ENCODE measurements at regions not wholly inside any gene's neighbourhood (a gene's known extent, or its start where the extent isn't known, plus 50 kb on each side); places are given as distances from the start of the nearest gene placed in this dataset.

- no peak for DNase-seq
Observed at GRCh38 chr3:117536006-117536405, 826.4 kb downstream of the TUSC7 start.

GRCh38 chr3:117537949-117538348 lies 828.4 kb downstream of the TUSC7 start:
- no peak for DNase-seq

- DNase-seq = no peak
Observed at GRCh38 chr3:117539729-117540128, 830.1 kb downstream of the TUSC7 start.

GRCh38 chr3:117540597-117540996 lies 831.0 kb downstream of the TUSC7 start:
- no peak for DNase-seq

GRCh38 chr3:117541721-117542120 lies 832.1 kb downstream of the TUSC7 start:
- no peak for DNase-seq

- DNase-seq = no peak
Observed at GRCh38 chr3:117543521-117543920, 833.9 kb downstream of the TUSC7 start.

- DNase-seq = no peak
Observed at GRCh38 chr3:117545484-117545883, 835.9 kb downstream of the TUSC7 start.

GRCh38 chr3:117547956-117548550 lies 838.5 kb downstream of the TUSC7 start:
- DNase-seq = no peak

GRCh38 chr3:117548600-117548999 lies 839.0 kb downstream of the TUSC7 start:
- no peak for DNase-seq

GRCh38 chr3:117549716-117550115 lies 840.1 kb downstream of the TUSC7 start:
- no peak for DNase-seq

GRCh38 chr3:117550766-117551165 lies 841.2 kb downstream of the TUSC7 start:
- no peak for DNase-seq

GRCh38 chr3:117553461-117553860 lies 843.9 kb downstream of the TUSC7 start:
- no peak for DNase-seq

- DNase-seq = no peak
Observed at GRCh38 chr3:117556646-117557407, 847.2 kb downstream of the TUSC7 start.

- peak; percentile 35 for DNase-seq
Observed at GRCh38 chr3:117557464-117558090, 848.0 kb downstream of the TUSC7 start.

GRCh38 chr3:117558681-117559080 lies 849.1 kb downstream of the TUSC7 start:
- no peak for DNase-seq

GRCh38 chr3:117562000-117562399 lies 852.4 kb downstream of the TUSC7 start:
- peak; percentile 8 for DNase-seq

- DNase-seq = no peak
Observed at GRCh38 chr3:117563063-117563462, 853.5 kb downstream of the TUSC7 start.

GRCh38 chr3:117565777-117566176 lies 856.2 kb downstream of the TUSC7 start:
- DNase-seq = no peak

GRCh38 chr3:117566926-117567325 lies 857.3 kb downstream of the TUSC7 start:
- no peak for DNase-seq

GRCh38 chr3:117567382-117567781 lies 857.8 kb downstream of the TUSC7 start:
- no peak for DNase-seq

- no peak for DNase-seq
Observed at GRCh38 chr3:117567906-117568305, 858.3 kb downstream of the TUSC7 start.

- DNase-seq = no peak
Observed at GRCh38 chr3:117572786-117573185, 863.2 kb downstream of the TUSC7 start.

- no peak for DNase-seq
Observed at GRCh38 chr3:117580806-117581205, 871.2 kb downstream of the TUSC7 start.

GRCh38 chr3:117586161-117586560 lies 876.6 kb downstream of the TUSC7 start:
- DNase-seq = no peak
